Loucy (cell line): ENCODE measurements at regions not wholly inside any gene's neighbourhood (a gene's known extent, or its start where the extent isn't known, plus 50 kb on each side); places are given as distances from the start of the nearest gene placed in this dataset.

Experiments used
- H2AFZ ChIP-seq: fragments of 200-600 bp; sonication (generic); 2 replicates; pipeline ENCODE4 v1.6.0; 2016; ENCODE audit warnings: antibody characterized with exemption, mild to moderate bottlenecking, low read length, moderate library complexity
- H3F3A ChIP-seq: fragments of 200-600 bp; 2 replicates; pipeline ENCODE4 v1.6.0; 2016; ENCODE audit warnings: antibody characterized with exemption, low read depth, mild to moderate bottlenecking
- H3K27me3 ChIP-seq: fragments of 200-600 bp; sonication (generic); 2 replicates; pipeline ENCODE4 v1.6.1; 2014; ENCODE audit warnings: low read length, mild to moderate bottlenecking; ENCODE audit not compliant: insufficient read depth, poor library complexity, severe bottlenecking
- H3K36me3 ChIP-seq: fragments of 200-600 bp; sonication (generic); 2 replicates; pipeline ENCODE4 v1.6.1; 2016; ENCODE audit warnings: low read length; ENCODE audit not compliant: insufficient read depth
- H3K4me1 ChIP-seq: fragments of 200-600 bp; sonication (generic); 2 replicates; pipeline ENCODE4 v1.5.1; 2014; ENCODE audit warnings: low read length, mild to moderate bottlenecking; ENCODE audit not compliant: insufficient read depth, poor library complexity, severe bottlenecking
- H3K4me2 ChIP-seq: fragments of 200-600 bp; sonication (generic); 2 replicates; pipeline ENCODE4 v1.6.0; 2014; ENCODE audit warnings: antibody characterized with exemption, low read length, low read depth, mild to moderate bottlenecking; ENCODE audit not compliant: poor library complexity, severe bottlenecking
- H3K4me3 ChIP-seq: fragments of 200-600 bp; sonication (generic); 2 replicates; pipeline ENCODE4 v1.5.1; 2014; ENCODE audit warnings: low read length, mild to moderate bottlenecking, mixed read lengths; ENCODE audit not compliant: poor library complexity, severe bottlenecking
- H3K79me2 ChIP-seq: fragments of 200-600 bp; sonication (generic); 2 replicates; pipeline ENCODE4 v1.6.1; 2014; ENCODE audit warnings: low read length; ENCODE audit not compliant: insufficient read depth
- H3K9ac ChIP-seq: fragments of 200-600 bp; sonication (generic); 2 replicates; pipeline ENCODE4 v1.6.0; 2014; ENCODE audit warnings: mild to moderate bottlenecking, low read depth, low read length, moderate library complexity; ENCODE audit not compliant: poor library complexity, severe bottlenecking
- H3K9me2 ChIP-seq: fragments of 200-600 bp; sonication (generic); replicated peaks from 2 replicates; pipeline ENCODE4 v1.6.1; 2016; ENCODE audit warnings: low read depth, low read length, mixed read lengths
- H3K9me3 ChIP-seq: fragments of 200-600 bp; sonication (generic); 2 replicates; pipeline ENCODE4 v1.6.1; 2014; ENCODE audit warnings: mild to moderate bottlenecking, antibody characterized with exemption, low read length, low read depth; ENCODE audit not compliant: insufficient read depth
- H4K20me1 ChIP-seq: fragments of 200-600 bp; sonication (generic); 2 replicates; pipeline ENCODE4 v1.6.0; 2014; ENCODE audit warnings: antibody characterized with exemption, low read length, mild to moderate bottlenecking; ENCODE audit not compliant: insufficient read depth, poor library complexity, severe bottlenecking
- CTCF ChIP-seq: fragments of 200-600 bp; sonication (generic); conservative IDR thresholded peaks from 2 replicates; pipeline ENCODE4 v1.5.1; 2014; ENCODE audit warnings: mild to moderate bottlenecking, antibody characterized with exemption, low read length
- EZH2phosphoT487 ChIP-seq: fragments of 200-600 bp; IDR thresholded peaks from 2 replicates; pipeline ENCODE4 v1.6.1; 2018; ENCODE audit warnings: antibody characterized with exemption, mild to moderate bottlenecking, moderate library complexity, borderline replicate concordance

GRCh38 chr20:12058216-12058615 is 140.5 kb downstream of the BTBD3 start:
- Histone ChIP-seq H2AFZ (no peak overlapping the region), H3K27me3 (no peaks in the 10 kb centered on the region), H3K4me1 (peaks cover 52% of the 10 kb centered on the region), H3K4me3 (no peak overlapping the region), H3F3A (no peaks in the 10 kb centered on the region), H3K9ac (no peak overlapping the region), H4K20me1 (no peaks in the 10 kb centered on the region), H3K9me3 (no peaks in the 10 kb centered on the region; the same call in 1 of the 2 replicates), H3K4me2 (peak overlapping the region; percentile 13), H3K36me3 (no peaks in the 10 kb centered on the region), H3K79me2 (no peaks in the 10 kb centered on the region), H3K9me2 (no peaks in the 10 kb centered on the region)
- TF ChIP-seq CTCF, result no peak
- no peak for TF ChIP-seq EZH2phosphoT487

- Histone ChIP-seq H3K4me3 (no peak overlapping the region), H3K9ac (no peak overlapping the region), H3K27me3 (no peaks in the 10 kb centered on the region), H3F3A (no peaks in the 10 kb centered on the region), H3K79me2 (no peaks in the 10 kb centered on the region), H2AFZ (no peak overlapping the region), H3K4me2 (no peak overlapping the region), H3K36me3 (no peaks in the 10 kb centered on the region), H3K4me1 (peaks cover 23% of the 10 kb centered on the region), H4K20me1 (no peaks in the 10 kb centered on the region), H3K9me3 (peaks cover 12% of the 10 kb centered on the region; the same call in 1 of the 2 replicates), H3K9me2 (no peaks in the 10 kb centered on the region)
- TF ChIP-seq EZH2phosphoT487 (no peak), CTCF (no peak)
These were observed 143.8 kb downstream of the BTBD3 start for GRCh38 chr20:12061466-12061865.

GRCh38 chr20:12063106-12063684 is 145.5 kb downstream of the BTBD3 start:
- TF ChIP-seq EZH2phosphoT487 (no peak), CTCF (no peak)
- H2AFZ ChIP-seq, result no peak overlapping the region
- H3K36me3 ChIP-seq, result no peaks in the 10 kb centered on the region
- H3K4me2 ChIP-seq, result no peak overlapping the region
- H3K4me1 ChIP-seq, result peaks cover 10% of the 10 kb centered on the region
- no peaks in the 10 kb centered on the region for H4K20me1 ChIP-seq
- no peaks in the 10 kb centered on the region for H3K9me2 ChIP-seq
- H3F3A ChIP-seq, result no peaks in the 10 kb centered on the region
- no peaks in the 10 kb centered on the region for H3K27me3 ChIP-seq
- peaks cover 12% of the 10 kb centered on the region; the same call in 1 of the 2 replicates for H3K9me3 ChIP-seq
- H3K4me3 ChIP-seq, result no peak overlapping the region
- no peak overlapping the region for H3K9ac ChIP-seq
- no peaks in the 10 kb centered on the region for H3K79me2 ChIP-seq
